Ovary (tissue), 3 donors: ENCODE measurements at regions not wholly inside any gene's neighbourhood (a gene's known extent, or its start where the extent isn't known, plus 50 kb on each side); places are given as distances from the start of the nearest gene placed in this dataset.

ENCODE experiments used
- CTCF ChIP-seq, 3 donors: fragments of 450-650 bp in 2 of 3; fragments of 200-600 bp in 1 of 3; IDR thresholded peaks; one replicate each; pipeline versions ENCODE4 v1.5.1 to v1.8.0; 2016 to 2022; ENCODE audit warnings: antibody characterized with exemption in 3 of 3, mild to moderate bottlenecking in 1 of 3
- POLR2A ChIP-seq: fragments of 450-650 bp; IDR thresholded peaks from one replicate; pipeline ENCODE4 v1.6.1; 2017; ENCODE audit warnings: antibody characterized with exemption, mild to moderate bottlenecking, moderate library complexity
- donor health status: DM: no; HTN: no; CAD: no.

DNA sequence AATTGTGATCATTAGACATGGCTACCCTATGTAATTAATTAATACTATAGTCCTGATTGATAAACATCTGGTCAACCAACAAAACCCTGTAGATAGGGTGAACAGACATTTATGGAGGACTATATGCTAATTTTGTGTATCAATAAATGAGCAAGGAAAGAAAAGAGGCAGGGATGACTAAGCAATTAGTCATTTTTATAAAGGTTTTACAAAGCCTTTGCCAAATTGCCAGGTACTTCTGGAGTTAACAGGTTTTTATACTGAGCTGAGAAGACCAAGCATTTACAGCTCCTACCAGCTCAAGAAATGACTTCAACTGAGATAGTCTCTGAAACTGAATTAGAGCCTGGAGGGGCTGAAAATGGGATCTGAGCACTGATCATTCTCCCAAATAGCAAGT lies 186.8 kb upstream of the PRR20A start:
- TF ChIP-seq POLR2A (no peak), CTCF (IDR thresholded peaks at IDR 0.05) (no peak)
